ENCODE measurements at regions not wholly inside any gene's neighbourhood (a gene's known extent, or its start where the extent isn't known, plus 50 kb on each side); places are given as distances from the start of the nearest gene placed in this dataset.

GRCh38 chr1:4599951-4600481 lies 54.4 kb upstream of the AJAP1 start:
- DNase-seq: no peak

DNA sequence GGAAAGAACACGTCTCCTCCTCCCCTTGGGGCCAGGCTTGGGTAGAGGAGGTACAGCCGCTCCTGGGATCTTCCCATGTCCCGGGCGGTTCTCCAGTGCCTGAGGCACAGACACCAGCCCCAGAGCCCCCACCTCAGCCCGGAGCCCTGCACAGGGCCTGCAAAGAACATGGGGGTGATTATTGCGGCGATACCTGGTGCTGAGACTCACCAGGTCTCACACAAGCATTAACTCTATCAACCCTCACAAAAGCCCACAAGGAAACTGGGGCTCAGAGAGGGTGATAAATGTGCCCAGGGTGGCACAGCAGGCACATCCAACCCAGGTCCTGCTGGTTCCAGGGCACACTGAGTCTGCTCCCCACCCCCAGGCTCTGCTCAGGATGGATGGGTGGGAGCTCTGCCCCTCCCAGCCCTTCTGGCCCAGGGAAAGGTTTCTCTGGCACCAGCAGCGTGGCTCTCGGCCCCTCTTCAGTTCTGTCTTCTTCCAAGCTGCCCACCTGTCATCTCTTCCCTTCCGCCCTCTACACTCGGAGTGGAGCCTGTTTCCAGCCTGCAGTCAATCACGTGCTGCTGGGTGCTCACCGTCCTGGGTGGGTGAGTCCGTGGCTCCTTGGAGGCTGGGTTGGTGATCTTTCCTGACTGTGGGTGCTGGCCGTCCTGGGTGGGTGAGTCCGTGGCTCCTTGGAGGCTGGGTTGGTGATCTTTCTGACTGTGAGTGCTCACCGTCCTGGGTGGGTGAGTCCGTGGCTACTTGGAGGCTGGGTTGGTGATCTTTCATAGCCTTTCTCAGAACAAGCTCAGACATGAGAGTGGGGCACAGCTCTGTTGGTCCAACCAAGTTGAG lies 53.6 kb upstream of the AJAP1 start:
- no peak for DNase-seq

DNA sequence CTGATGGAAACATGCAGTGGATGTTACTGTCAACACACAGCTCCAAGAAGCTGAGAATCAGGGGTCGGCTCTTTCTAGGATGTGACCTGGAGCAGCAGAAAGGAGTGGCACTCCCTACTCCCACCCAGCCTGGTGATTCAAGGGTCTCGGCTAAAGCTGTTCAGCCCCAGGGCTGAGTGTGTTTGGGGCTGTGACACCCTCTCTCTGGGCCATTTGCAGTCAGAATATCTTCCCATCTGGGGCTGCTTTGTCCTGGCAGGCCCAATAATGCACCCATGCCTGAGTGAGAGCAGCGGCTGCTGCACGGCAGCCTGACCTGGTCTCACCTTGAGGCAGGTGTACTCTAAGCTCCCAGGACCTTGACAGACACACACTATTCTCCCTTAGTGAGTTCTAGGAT lies 52.5 kb upstream of the AJAP1 start:
- DNase-seq: no peak

GRCh38 chr1:4602462-4603294 lies 51.7 kb upstream of the AJAP1 start:
- no peak for DNase-seq

DNA sequence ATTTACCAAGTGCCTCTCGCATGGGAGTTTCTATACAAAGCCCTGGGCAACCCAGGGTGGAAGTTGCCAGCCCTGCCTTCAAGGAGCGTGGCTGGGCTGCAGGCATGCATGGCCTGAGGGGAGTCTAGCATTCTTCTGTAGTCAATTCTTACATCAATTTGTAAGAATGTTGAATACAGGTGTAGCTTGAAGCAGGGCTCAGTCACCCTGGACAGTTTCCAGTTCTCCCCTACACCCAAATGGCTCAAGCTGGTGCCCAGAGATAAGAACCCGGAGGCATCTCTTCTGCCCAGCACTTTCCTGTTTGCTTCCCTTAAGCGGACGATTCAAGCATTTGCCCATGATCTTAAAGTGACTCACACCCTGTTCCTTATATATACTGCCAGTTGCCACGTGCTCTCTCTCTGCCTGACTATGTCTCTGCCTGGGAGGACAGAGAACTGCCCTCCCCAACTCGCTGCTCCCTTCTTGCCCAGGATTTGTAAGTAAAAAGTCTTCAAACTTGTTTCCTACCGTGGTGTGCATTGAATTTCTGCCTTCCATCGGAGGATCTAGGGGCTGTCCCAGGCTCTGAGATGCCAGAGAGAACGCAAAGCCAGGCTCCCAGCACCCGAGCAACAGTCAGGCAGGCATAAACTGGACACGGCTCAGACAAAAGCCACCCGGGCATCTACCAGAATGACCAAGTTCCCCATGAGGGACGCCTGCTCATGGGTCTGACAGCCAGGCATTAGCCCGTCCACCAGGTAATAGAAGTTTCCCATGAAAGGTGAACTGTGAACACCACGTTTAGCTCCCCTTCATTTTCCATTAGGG lies 50.9 kb upstream of the AJAP1 start:
- no peak for DNase-seq
